ENCODE measurements at regions not wholly inside any gene's neighbourhood (a gene's known extent, or its start where the extent isn't known, plus 50 kb on each side); places are given as distances from the start of the nearest gene placed in this dataset.

DNA sequence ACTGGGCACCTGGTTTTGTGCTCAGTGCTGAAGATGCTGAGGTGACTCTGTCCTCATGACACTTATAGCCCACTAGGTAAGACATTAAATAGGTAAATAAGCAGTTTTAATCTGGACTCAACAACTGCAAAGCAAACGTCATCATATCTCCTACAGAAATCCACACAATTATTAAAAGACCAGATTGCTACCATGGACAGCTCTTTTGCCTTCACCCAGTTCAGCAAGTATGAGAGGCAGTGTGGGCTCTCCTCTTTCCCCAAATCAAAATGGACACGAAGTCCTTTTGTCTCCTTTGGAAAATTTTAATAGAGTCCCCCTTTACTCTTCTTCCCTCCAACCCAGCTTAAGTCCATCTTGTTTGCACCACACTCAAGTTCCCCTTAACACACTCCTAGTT, 171.1 kb downstream of the RPAP3 start:
- TF ChIP-seq POLR2AphosphoS5 (IDR thresholded peaks at IDR 0.05) = no peak
- TF ChIP-seq, protein P1, sequence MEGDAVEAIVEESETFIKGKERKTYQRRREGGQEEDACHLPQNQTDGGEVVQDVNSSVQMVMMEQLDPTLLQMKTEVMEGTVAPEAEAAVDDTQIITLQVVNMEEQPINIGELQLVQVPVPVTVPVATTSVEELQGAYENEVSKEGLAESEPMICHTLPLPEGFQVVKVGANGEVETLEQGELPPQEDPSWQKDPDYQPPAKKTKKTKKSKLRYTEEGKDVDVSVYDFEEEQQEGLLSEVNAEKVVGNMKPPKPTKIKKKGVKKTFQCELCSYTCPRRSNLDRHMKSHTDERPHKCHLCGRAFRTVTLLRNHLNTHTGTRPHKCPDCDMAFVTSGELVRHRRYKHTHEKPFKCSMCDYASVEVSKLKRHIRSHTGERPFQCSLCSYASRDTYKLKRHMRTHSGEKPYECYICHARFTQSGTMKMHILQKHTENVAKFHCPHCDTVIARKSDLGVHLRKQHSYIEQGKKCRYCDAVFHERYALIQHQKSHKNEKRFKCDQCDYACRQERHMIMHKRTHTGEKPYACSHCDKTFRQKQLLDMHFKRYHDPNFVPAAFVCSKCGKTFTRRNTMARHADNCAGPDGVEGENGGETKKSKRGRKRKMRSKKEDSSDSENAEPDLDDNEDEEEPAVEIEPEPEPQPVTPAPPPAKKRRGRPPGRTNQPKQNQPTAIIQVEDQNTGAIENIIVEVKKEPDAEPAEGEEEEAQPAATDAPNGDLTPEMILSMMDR (IDR thresholded peaks at IDR 0.05) = no peak
- no peak for TF ChIP-seq POLR2A (IDR thresholded peaks at IDR 0.05)

Measured in suprapubic skin (tissue), 4 donors.